Spleen (tissue), 11 donors: ENCODE measurements at regions not wholly inside any gene's neighbourhood (a gene's known extent, or its start where the extent isn't known, plus 50 kb on each side); places are given as distances from the start of the nearest gene placed in this dataset.
"Not testable (repeated sequence)": the region's sequence is repeated elsewhere in the genome, so short reads cannot be mapped to it uniquely, and the experiment has no call there.

Experiments
- DNase-seq: peaks from one replicate; pipeline ENCODE4 v3.0.0-alpha.2; 2020
- H3K27ac ChIP-seq, 8 donors: fragments of 200-600 bp; sonication (generic) in 7 of 8; 1 replicate in 4 of 8; 2 replicates in 4 of 8; pipeline versions ENCODE4 v1.5.0 to v1.8.0; 2016 to 2021; ENCODE audit warnings: inconsistent platforms in 4 of 8, mild to moderate bottlenecking in 4 of 8, moderate library complexity in 1 of 8
- H3K27me3 ChIP-seq, 7 donors: fragments of 200-600 bp; sonication (generic) in 6 of 7; replicated peaks in 1 of 7; 1 replicate in 4 of 7; 2 replicates in 3 of 7; pipeline versions ENCODE4 v1.5.0 to v1.8.0; 2016 to 2021; ENCODE audit warnings: inconsistent platforms in 3 of 7, mild to moderate bottlenecking in 1 of 7
- H3K36me3 ChIP-seq, 6 donors: fragments of 200-600 bp; sonication (generic) in 5 of 6; 1 replicate in 4 of 6; 2 replicates in 2 of 6; pipeline versions ENCODE4 v1.5.0 to v1.8.0; 2016 to 2021; ENCODE audit warnings: inconsistent platforms in 2 of 6
- H3K4me1 ChIP-seq, 6 donors: fragments of 200-600 bp; sonication (generic) in 5 of 6; 1 replicate in 3 of 6; 2 replicates in 3 of 6; pipeline versions ENCODE4 v1.5.0 to v1.8.0; 2016 to 2021; ENCODE audit warnings: inconsistent platforms in 3 of 6
- H3K4me3 ChIP-seq, 8 donors: fragments of 200-600 bp; sonication (generic) in 7 of 8; 1 replicate in 4 of 8; 2 replicates in 4 of 8; pipeline versions ENCODE4 v1.5.0 to v1.8.0; 2016 to 2021; ENCODE audit warnings: inconsistent platforms in 4 of 8, mild to moderate bottlenecking in 4 of 8, moderate library complexity in 2 of 8
- H3K9me3 ChIP-seq, 8 donors: fragments of 200-600 bp; sonication (generic) in 7 of 8; 1 replicate in 4 of 8; 2 replicates in 4 of 8; pipeline versions ENCODE4 v1.5.0 to v1.8.0; 2016 to 2021; ENCODE audit warnings: inconsistent platforms in 4 of 8
- POLR2A ChIP-seq, 3 donors: fragments of 450-650 bp; IDR thresholded peaks; one replicate each; pipeline ENCODE4 v1.5.1; 2017; ENCODE audit warnings: antibody characterized with exemption in 3 of 3, mild to moderate bottlenecking in 1 of 3
- POLR2AphosphoS5 ChIP-seq, 3 donors: sonication (generic); formaldehyde crosslinking; IDR thresholded peaks; one replicate each; pipeline ENCODE4 v1.5.1; 2017; ENCODE audit warnings: antibody characterized with exemption in 3 of 3
- WGBS, 5 donors: extraction: QIAGEN DNeasy Blood & Tissue Kit in 3 of 5; methylation state at CpG; one replicate each; pipeline versions ENCODE4 v1.1.5 to v1.1.7; 2013 to 2018; 5-methylcytosine and 5-hydroxymethylcytosine counted together
- intact Hi-C: fragments of 100-400 bp; cut with DNase I; formaldehyde crosslinking; loops from one replicate; pipeline ENCODE4 v1.15.0; 2023; ENCODE audit warnings: low total_unique reads
- TF ChIP-seq, protein P1 (sequence below), 11 experiments: fragments of 200-600 bp in 7 of 11; fragments of 450-650 bp in 4 of 11; sonication (generic) in 4 of 11; IDR thresholded peaks in 8 of 11; conservative IDR thresholded peaks in 3 of 11; 1 replicate in 7 of 11; 2 replicates in 4 of 11; pipeline versions ENCODE4 v1.4.0 to v1.8.0; 2016 to 2021; ENCODE audit warnings: antibody characterized with exemption in 11 of 11, inconsistent platforms in 4 of 11, mild to moderate bottlenecking in 1 of 11
- donor health status: healthy with polysubstance abuse.
- donor health status: DM: no; HTN: no; CAD: no; lungs with moderate emphysema.
- donor health status: DM: no; HTN: no; CAD: no.
- donor health status: Bipolar disorder and iron deficiency.
- donor health status: healthy.
- donor health status: DM: no; HTN: no; CAD: no.
- donor health status: DM: yes; HTN: yes; CAD: no.

DNA sequence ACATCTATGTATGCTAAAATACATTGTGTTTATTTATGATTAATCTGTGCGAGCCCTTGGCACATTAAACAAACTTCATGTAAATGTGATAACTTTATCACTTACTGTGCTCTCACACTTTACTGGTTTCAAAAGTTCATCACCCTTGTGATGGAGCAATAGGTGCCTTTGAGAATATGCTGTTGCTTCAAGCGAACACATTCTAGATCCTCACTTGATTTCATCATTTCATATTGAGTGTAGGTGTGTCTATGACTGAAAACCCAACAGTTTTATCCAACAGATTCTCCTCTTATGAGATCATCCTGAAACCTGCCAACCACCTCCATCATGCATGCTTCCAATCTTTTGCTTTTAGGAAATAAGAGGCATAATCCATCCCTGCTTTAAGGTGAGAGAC is 854.4 kb downstream of the TMEM121 start:
- TF ChIP-seq POLR2A (IDR thresholded peaks at IDR 0.05) (no peak), POLR2AphosphoS5 (IDR thresholded peaks at IDR 0.05) (no peak)
- TF ChIP-seq, protein P1, sequence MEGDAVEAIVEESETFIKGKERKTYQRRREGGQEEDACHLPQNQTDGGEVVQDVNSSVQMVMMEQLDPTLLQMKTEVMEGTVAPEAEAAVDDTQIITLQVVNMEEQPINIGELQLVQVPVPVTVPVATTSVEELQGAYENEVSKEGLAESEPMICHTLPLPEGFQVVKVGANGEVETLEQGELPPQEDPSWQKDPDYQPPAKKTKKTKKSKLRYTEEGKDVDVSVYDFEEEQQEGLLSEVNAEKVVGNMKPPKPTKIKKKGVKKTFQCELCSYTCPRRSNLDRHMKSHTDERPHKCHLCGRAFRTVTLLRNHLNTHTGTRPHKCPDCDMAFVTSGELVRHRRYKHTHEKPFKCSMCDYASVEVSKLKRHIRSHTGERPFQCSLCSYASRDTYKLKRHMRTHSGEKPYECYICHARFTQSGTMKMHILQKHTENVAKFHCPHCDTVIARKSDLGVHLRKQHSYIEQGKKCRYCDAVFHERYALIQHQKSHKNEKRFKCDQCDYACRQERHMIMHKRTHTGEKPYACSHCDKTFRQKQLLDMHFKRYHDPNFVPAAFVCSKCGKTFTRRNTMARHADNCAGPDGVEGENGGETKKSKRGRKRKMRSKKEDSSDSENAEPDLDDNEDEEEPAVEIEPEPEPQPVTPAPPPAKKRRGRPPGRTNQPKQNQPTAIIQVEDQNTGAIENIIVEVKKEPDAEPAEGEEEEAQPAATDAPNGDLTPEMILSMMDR (IDR thresholded peaks at IDR 0.05 in 8 of 11, conservative IDR thresholded peaks at IDR 0.05 in 3 of 11): no peak
- peaks cover 0 to 6% (median 0%) of the 10 kb centered on the region in 7 donors for H3K27me3 ChIP-seq
- H3K4me1 ChIP-seq: no peaks in the 10 kb centered on the region
- 75 to 84% (median 80%) methylated on average over 2 of the region's 2 CpGs for WGBS, 5 donors
- H3K27ac ChIP-seq: no peak overlapping the region
- H3K9me3 ChIP-seq: no peaks in the 10 kb centered on the region
- no peak overlapping the region for H3K4me3 ChIP-seq
- intact Hi-C loops: no loop called here
- DNase-seq: no peak
- H3K36me3 ChIP-seq: no peaks in the 10 kb centered on the region

DNA sequence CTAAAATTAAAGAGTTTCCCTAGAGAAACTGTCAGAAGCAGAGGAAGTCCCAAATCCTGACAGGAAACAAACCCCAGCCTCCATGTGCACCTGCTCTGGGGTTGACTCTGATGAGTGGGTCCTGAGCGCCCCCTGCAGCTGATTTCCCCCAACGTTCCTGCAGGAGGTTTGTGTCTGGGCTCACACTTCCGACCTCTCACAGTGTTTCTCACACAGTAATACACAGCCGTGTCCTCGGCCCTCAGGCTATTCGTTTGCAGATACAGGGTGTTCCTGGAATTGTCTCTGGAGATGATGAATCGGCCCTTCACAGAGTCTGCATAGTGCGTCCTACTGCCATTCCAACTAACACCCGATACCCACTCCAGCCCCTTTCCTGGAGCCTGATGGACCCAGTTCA is 862.8 kb downstream of the TMEM121 start:
- 58 to 73% (median 65%) methylated on average over 6 to 9 of the region's 9 CpGs for WGBS, 5 donors
- not testable (repeated sequence) for H3K9me3 ChIP-seq

DNA sequence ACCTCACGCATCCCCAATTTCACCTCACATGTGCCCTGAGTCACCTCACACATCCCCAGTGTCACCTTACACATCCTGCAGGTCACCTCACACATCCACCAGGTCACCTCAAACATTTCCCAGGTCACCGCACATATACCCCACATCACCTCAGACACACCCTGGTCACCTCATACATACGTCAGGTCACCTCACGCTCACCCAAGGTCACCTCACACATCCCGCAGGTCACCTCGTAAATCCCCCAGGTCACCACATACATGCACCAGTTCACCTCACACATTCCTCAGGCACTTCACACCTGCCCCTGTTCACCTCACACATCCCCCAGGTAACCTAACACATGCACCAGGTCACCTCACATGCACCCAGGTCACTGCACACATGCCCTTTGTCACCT is 864.0 kb downstream of the TMEM121 start:
- H3K9me3 ChIP-seq: peaks cover 0 to 4% (median 0%) of the 10 kb centered on the region in 8 donors
- H3K36me3 ChIP-seq: no peaks in the 10 kb centered on the region
- peaks cover 0 to 26% (median 4%) of the 10 kb centered on the region in 7 donors for H3K27me3 ChIP-seq
- H3K4me3 ChIP-seq: no peak overlapping the region
- DNase-seq: no peak
- H3K27ac ChIP-seq: no peak overlapping the region
- H3K4me1 ChIP-seq: no peaks in the 10 kb centered on the region
- intact Hi-C loops: no loop called here
- WGBS, 5 donors: 86 to 92% (median 89%) methylated on average over 6 of the region's 6 CpGs
- TF ChIP-seq, protein P1 (IDR thresholded peaks at IDR 0.05 in 8 of 11, conservative IDR thresholded peaks at IDR 0.05 in 3 of 11): no peak
- TF ChIP-seq POLR2A (IDR thresholded peaks at IDR 0.05) (no peak), POLR2AphosphoS5 (IDR thresholded peaks at IDR 0.05) (no peak)

More for the DNA sequence above, 862.8 kb downstream of the TMEM121 start:
- peaks cover 0 to 26% (median 4%) of the 10 kb centered on the region in 7 donors for H3K27me3 ChIP-seq
- H3K4me1 ChIP-seq, intact Hi-C loops, H3K27ac ChIP-seq, DNase-seq, H3K36me3 ChIP-seq, H3K4me3 ChIP-seq: not testable (repeated sequence)

DNA sequence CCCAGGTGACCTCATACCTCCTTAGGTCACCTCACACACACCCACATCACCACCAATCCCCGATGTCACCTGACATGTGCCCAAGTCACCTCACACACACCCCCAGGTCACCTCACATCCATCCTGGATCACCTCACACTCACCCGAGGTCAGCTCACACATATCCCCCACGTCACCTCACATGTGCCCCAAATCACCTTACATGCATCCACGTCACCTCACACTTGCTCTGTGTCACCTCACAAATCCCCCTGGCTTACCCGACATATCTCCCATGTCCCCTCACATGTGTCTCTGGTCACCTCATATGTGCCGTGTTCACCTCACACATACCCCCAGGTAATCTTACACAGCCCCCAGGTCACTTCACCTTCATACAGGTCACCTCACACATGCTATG is 864.6 kb downstream of the TMEM121 start:
- Histone ChIP-seq H3K27me3 (peaks cover 0 to 26% (median 4%) of the 10 kb centered on the region in 7 donors), H3K4me1 (no peaks in the 10 kb centered on the region), H3K27ac (no peak overlapping the region), H3K4me3 (no peak overlapping the region), H3K9me3 (peaks cover 0 to 4% (median 0%) of the 10 kb centered on the region in 8 donors), H3K36me3 (no peaks in the 10 kb centered on the region)
- no peak for DNase-seq
- 74 to 85% (median 75%) methylated on average over 6 of the region's 6 CpGs for WGBS, 5 donors
- intact Hi-C loops: no loop called here
- TF ChIP-seq POLR2AphosphoS5 (IDR thresholded peaks at IDR 0.05): no peak
- no peak for TF ChIP-seq POLR2A (IDR thresholded peaks at IDR 0.05)
- TF ChIP-seq, protein P1 (IDR thresholded peaks at IDR 0.05 in 8 of 11, conservative IDR thresholded peaks at IDR 0.05 in 3 of 11): no peak

DNA sequence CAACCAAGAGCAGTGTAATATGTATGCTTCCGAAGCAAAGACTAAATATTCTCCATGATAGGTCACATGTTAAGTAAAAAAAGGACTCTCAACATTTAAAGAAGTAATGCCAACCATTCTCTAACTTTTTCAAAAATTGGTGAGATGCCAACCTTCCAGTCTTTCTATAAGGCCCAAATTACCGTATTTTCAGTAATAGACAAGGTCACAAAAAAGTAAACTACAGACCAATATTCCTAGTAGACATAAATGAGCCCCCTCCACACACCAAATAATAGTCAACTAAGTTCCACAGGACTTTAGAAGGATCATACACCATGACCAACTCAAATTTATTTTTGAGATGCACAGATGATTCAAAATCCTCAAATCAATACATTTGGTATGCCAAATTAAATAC is 867.4 kb downstream of the TMEM121 start:
- WGBS, 5 donors: 70 to 83% (median 77%) methylated on average over 2 of the region's 2 CpGs
- H3K27ac ChIP-seq: no peak overlapping the region
- no peaks in the 10 kb centered on the region for H3K4me1 ChIP-seq
- intact Hi-C loops: no loop called here
- H3K36me3 ChIP-seq: no peaks in the 10 kb centered on the region
- TF ChIP-seq, protein P1 (IDR thresholded peaks at IDR 0.05 in 8 of 11, conservative IDR thresholded peaks at IDR 0.05 in 3 of 11): no peak
- no peak for DNase-seq
- peaks cover 0 to under 1% (median 0%) of the 10 kb centered on the region in 8 donors for H3K9me3 ChIP-seq
- peaks cover 0 to 26% (median 4%) of the 10 kb centered on the region in 7 donors for H3K27me3 ChIP-seq
- no peak overlapping the region for H3K4me3 ChIP-seq
